H9 (cell line): ENCODE measurements at regions not wholly inside any gene's neighbourhood (a gene's known extent, or its start where the extent isn't known, plus 50 kb on each side); places are given as distances from the start of the nearest gene placed in this dataset.

ENCODE experiments used
- DNase-seq: peaks from one replicate; pipeline ENCODE4 v3.0.0-alpha.2; 2017
- H2AFZ ChIP-seq: one replicate; pipeline ENCODE4 v1.6.1; 2013; ENCODE audit warnings: mild to moderate bottlenecking, low read length, control low read depth, moderate library complexity
- H2AK5ac ChIP-seq: 2 replicates; pipeline ENCODE4 v1.6.1; 2013; ENCODE audit warnings: low read length, control low read depth, mixed read lengths; ENCODE audit not compliant: insufficient read length
- H2BK120ac ChIP-seq: one replicate; pipeline ENCODE4 v1.6.1; 2013; ENCODE audit warnings: low read depth, mild to moderate bottlenecking, low read length, control low read depth, inconsistent platforms; ENCODE audit not compliant: poor library complexity, severe bottlenecking
- H2BK12ac ChIP-seq: 2 replicates; pipeline ENCODE4 v1.6.1; 2013; ENCODE audit warnings: low read length, control low read depth, mixed read lengths, low read depth; ENCODE audit not compliant: insufficient read length
- H2BK15ac ChIP-seq: 2 replicates; pipeline ENCODE4 v1.6.1; 2013; ENCODE audit warnings: low read depth, low read length, control low read depth
- H2BK20ac ChIP-seq: one replicate; pipeline ENCODE4 v1.6.1; 2013; ENCODE audit warnings: low read depth, mild to moderate bottlenecking, low read length, control low read depth, inconsistent platforms; ENCODE audit not compliant: poor library complexity, severe bottlenecking
- H2BK5ac ChIP-seq: 2 replicates; pipeline ENCODE4 v1.6.1; 2013; ENCODE audit warnings: low read length, control low read depth, mixed read lengths; ENCODE audit not compliant: insufficient read length
- H3K14ac ChIP-seq: 2 replicates; pipeline ENCODE4 v1.6.1; 2013; ENCODE audit warnings: low read length, control low read depth; ENCODE audit not compliant: insufficient read depth
- H3K18ac ChIP-seq: 2 replicates; pipeline ENCODE4 v1.6.1; 2013; ENCODE audit warnings: low read depth, mild to moderate bottlenecking, mixed read lengths, low read length, control low read depth; ENCODE audit not compliant: insufficient read length
- H3K23ac ChIP-seq: 2 replicates; pipeline ENCODE4 v1.6.1; 2013; ENCODE audit warnings: low read length, control low read depth, mixed read lengths, low read depth; ENCODE audit not compliant: insufficient read length
- H3K23me2 ChIP-seq: 2 replicates; pipeline ENCODE4 v1.6.1; 2013; ENCODE audit warnings: low read depth, mild to moderate bottlenecking, mixed read lengths, low read length, control low read depth; ENCODE audit not compliant: insufficient read length, poor library complexity, severe bottlenecking
- H3K27ac ChIP-seq: 2 replicates; pipeline ENCODE4 v1.5.1; 2013; ENCODE audit warnings: low read length, control low read depth, mixed read lengths, low read depth; ENCODE audit not compliant: insufficient read length
- H3K27me3 ChIP-seq: 2 replicates; pipeline ENCODE4 v1.6.1; 2013; ENCODE audit warnings: low read length, control low read depth, inconsistent platforms; ENCODE audit not compliant: insufficient read depth
- H3K4ac ChIP-seq: 2 replicates; pipeline ENCODE4 v1.6.1; 2013; ENCODE audit warnings: low read depth, mild to moderate bottlenecking, control low read depth, inconsistent platforms, low read length, moderate library complexity
- H3K4me1 ChIP-seq: 2 replicates; pipeline ENCODE4 v1.6.1; 2013; ENCODE audit warnings: low read length, control low read depth, inconsistent platforms; ENCODE audit not compliant: insufficient read depth
- H3K4me2 ChIP-seq: 2 replicates; pipeline ENCODE4 v1.6.1; 2013; ENCODE audit warnings: low read length, control low read depth, mixed read lengths; ENCODE audit not compliant: insufficient read length, insufficient read depth
- H3K56ac ChIP-seq: 2 replicates; pipeline ENCODE4 v1.6.1; 2013; ENCODE audit warnings: low read depth, mild to moderate bottlenecking, mixed read lengths, low read length, control low read depth; ENCODE audit not compliant: insufficient read length
- H3K79me1 ChIP-seq: 2 replicates; pipeline ENCODE4 v1.6.1; 2013; ENCODE audit warnings: low read depth, mild to moderate bottlenecking, moderate library complexity, low read length, control low read depth, inconsistent platforms; ENCODE audit not compliant: insufficient read depth, poor library complexity, severe bottlenecking
- H3K79me2 ChIP-seq: 2 replicates; pipeline ENCODE4 v1.6.1; 2013; ENCODE audit warnings: low read length, control low read depth, inconsistent platforms; ENCODE audit not compliant: insufficient read depth
- H3K9ac ChIP-seq: 2 replicates; pipeline ENCODE4 v1.6.1; 2013; ENCODE audit warnings: low read length, control low read depth, mixed read lengths; ENCODE audit not compliant: insufficient read length; ENCODE audit errors: extremely low read depth
- H3K9me3 ChIP-seq: one replicate; pipeline ENCODE4 v1.6.1; 2013; ENCODE audit warnings: low read depth, low read length, inconsistent platforms; ENCODE audit not compliant: control insufficient read depth
- H3T11ph ChIP-seq: one replicate; pipeline ENCODE4 v1.6.1; 2013; ENCODE audit warnings: mild to moderate bottlenecking, low read length, control low read depth, inconsistent platforms
- H4K20me1 ChIP-seq: one replicate; pipeline ENCODE4 v1.6.1; 2013; ENCODE audit not compliant: control insufficient read depth, insufficient read length, insufficient read depth
- H4K5ac ChIP-seq: 2 replicates; pipeline ENCODE4 v1.6.1; 2013; ENCODE audit warnings: low read depth, mild to moderate bottlenecking, mixed read lengths, low read length, control low read depth; ENCODE audit not compliant: insufficient read length
- H4K8ac ChIP-seq: replicated peaks from 2 replicates; pipeline ENCODE4 v1.6.1; 2013; ENCODE audit warnings: low read length, control low read depth, mixed read lengths, low read depth; ENCODE audit not compliant: insufficient read length
- H4K91ac ChIP-seq: 2 replicates; pipeline ENCODE4 v1.6.1; 2013; ENCODE audit warnings: low read depth, mild to moderate bottlenecking, moderate library complexity, mixed read lengths, low read length, control low read depth; ENCODE audit not compliant: insufficient read length
- H3K27ac Mint-ChIP-seq, 3 experiments: 2 replicates in 2 of 3; 3 replicates in 1 of 3; pipeline ENCODE4 v1.8.0; 2020 to 2021; ENCODE audit warnings: mixed read lengths in 3 of 3, mild to moderate bottlenecking in 1 of 3, moderate library complexity in 1 of 3
- H3K27me3 Mint-ChIP-seq: 2 replicates; pipeline ENCODE4 v1.8.0; 2021; ENCODE audit warnings: low read depth, mild to moderate bottlenecking, moderate library complexity, mixed read lengths
- H3K36me3 Mint-ChIP-seq, 3 experiments: 2 replicates in 2 of 3; 3 replicates in 1 of 3; pipeline ENCODE4 v1.8.0; 2020 to 2021; ENCODE audit warnings: low read depth in 3 of 3, mixed read lengths in 3 of 3; ENCODE audit not compliant: insufficient read depth in 1 of 3
- H3K4me1 Mint-ChIP-seq, 2 experiments: 2 replicates each; pipeline ENCODE4 v1.8.0; 2020; ENCODE audit warnings: mixed read lengths in 2 of 2
- H3K4me3 Mint-ChIP-seq, 2 experiments: 2 replicates in 1 of 2; 3 replicates in 1 of 2; pipeline ENCODE4 v1.8.0; 2020 to 2021; ENCODE audit warnings: mild to moderate bottlenecking in 2 of 2, mixed read lengths in 2 of 2, moderate library complexity in 1 of 2
- H3K9me3 Mint-ChIP-seq, 2 experiments: 2 replicates in 1 of 2; 3 replicates in 1 of 2; pipeline ENCODE4 v1.8.0; 2020; ENCODE audit warnings: mild to moderate bottlenecking in 2 of 2, mixed read lengths in 2 of 2, moderate library complexity in 1 of 2
- CTCF ChIP-seq: fragments of 200-600 bp; sonication (generic); conservative IDR thresholded peaks from 3 replicates; pipeline ENCODE4 v1.8.0; 2021; ENCODE audit warnings: antibody characterized with exemption, mild to moderate bottlenecking
- WGBS: extraction: QIAGEN DNeasy Blood & Tissue Kit; methylation state at CpG from one replicate; pipeline ENCODE4 v1.1.7; 2013; ENCODE audit warnings: missing lambda C conversion rate, low lambda C conversion rate, mixed read lengths; ENCODE audit not compliant: insufficient read length; ENCODE audit errors: extremely low coverage; 5-methylcytosine and 5-hydroxymethylcytosine counted together

GRCh38 chr20:10911298-10911697, 237.5 kb upstream of the JAG1 start:
- no peak overlapping the region for H3K14ac ChIP-seq
- H2BK120ac ChIP-seq: no peak overlapping the region
- TF ChIP-seq CTCF: no peak
- H2BK5ac ChIP-seq: no peak overlapping the region
- H3K4ac ChIP-seq: no peak overlapping the region
- H3K27me3 ChIP-seq: no peaks in the 10 kb centered on the region
- H3K9me3 ChIP-seq: no peaks in the 10 kb centered on the region
- H3T11ph ChIP-seq: no peak overlapping the region
- no peak overlapping the region for H4K91ac ChIP-seq
- WGBS: no CpG with 5 or more reads among the region's 2 CpGs
- H3K4me1 ChIP-seq: no peaks in the 10 kb centered on the region
- H2AK5ac ChIP-seq: no peak overlapping the region
- no peaks in the 10 kb centered on the region for H3K27me3 Mint-ChIP-seq
- no peak overlapping the region for H3K9ac ChIP-seq
- no peak overlapping the region for H4K5ac ChIP-seq
- no peaks in the 10 kb centered on the region for H3K79me1 ChIP-seq
- no peaks in the 10 kb centered on the region for H3K9me3 Mint-ChIP-seq
- no peak for DNase-seq
- no peak overlapping the region for H3K4me3 Mint-ChIP-seq
- H2BK15ac ChIP-seq: no peak overlapping the region
- H3K36me3 Mint-ChIP-seq: no peaks in the 10 kb centered on the region
- H3K79me2 ChIP-seq: no peaks in the 10 kb centered on the region
- peaks cover 7 to 10% of the 10 kb centered on the region in 2 experiments; a peak in 3 of 4 replicates for H3K4me1 Mint-ChIP-seq
- no peaks in the 10 kb centered on the region for H4K20me1 ChIP-seq
- H2BK20ac ChIP-seq: no peak overlapping the region
- H2AFZ ChIP-seq: no peak overlapping the region
- no peak overlapping the region for H3K27ac ChIP-seq
- H3K18ac ChIP-seq: no peak overlapping the region
- H4K8ac ChIP-seq: no peak overlapping the region
- no peak overlapping the region for H3K56ac ChIP-seq
- H3K4me2 ChIP-seq: no peak overlapping the region
- no peaks in the 10 kb centered on the region for H3K23me2 ChIP-seq
- H2BK12ac ChIP-seq: no peak overlapping the region
- H3K27ac Mint-ChIP-seq: no peak overlapping the region
- H3K23ac ChIP-seq: no peak overlapping the region
